GM18520 (cell line): ENCODE measurements at regions not wholly inside any gene's neighbourhood (a gene's known extent, or its start where the extent isn't known, plus 50 kb on each side); places are given as distances from the start of the nearest gene placed in this dataset.
"Not testable (repeated sequence)": the region's sequence is repeated elsewhere in the genome, so short reads cannot be mapped to it uniquely, and the experiment has no call there.

Source experiments
- ATAC-seq: cut with Tn5 transposase; IDR thresholded peaks from one replicate; pipeline ENCODE4 v1.9.1; 2021; ENCODE audit not compliant: unreplicated experiment

GRCh38 chr12:54799966-54800365, 54.4 kb upstream of the MUCL1 start:
- not testable (repeated sequence) for ATAC-seq

GRCh38 chr12:54798651-54799050, 55.7 kb upstream of the MUCL1 start:
- ATAC-seq: no peak

- ATAC-seq: no peak
Measured at GRCh38 chr12:54796991-54797390, 57.3 kb upstream of the MUCL1 start.

GRCh38 chr12:54795644-54796043, 58.7 kb upstream of the MUCL1 start:
- ATAC-seq: no peak

GRCh38 chr12:54786081-54786480, 68.2 kb upstream of the MUCL1 start:
- ATAC-seq: no peak

GRCh38 chr12:54784115-54784514, 70.2 kb upstream of the MUCL1 start:
- ATAC-seq: no peak

GRCh38 chr12:54777031-54777430, 77.3 kb upstream of the MUCL1 start:
- ATAC-seq: not testable (repeated sequence)

- ATAC-seq: no peak
Measured at GRCh38 chr12:54773593-54773992, 80.7 kb upstream of the MUCL1 start.

- ATAC-seq: no peak
Measured at GRCh38 chr12:54765652-54766051, 88.7 kb upstream of the MUCL1 start.

GRCh38 chr12:54762390-54762789, 91.9 kb upstream of the MUCL1 start:
- no peak for ATAC-seq

- no peak for ATAC-seq
Measured at GRCh38 chr12:54759751-54760150, 94.6 kb upstream of the MUCL1 start.

GRCh38 chr12:54751493-54751892, 102.8 kb upstream of the MUCL1 start:
- no peak for ATAC-seq

- peak; percentile 54 for ATAC-seq
Measured at GRCh38 chr12:54749191-54749818, 101.1 kb upstream of the DCD start.

GRCh38 chr12:54744590-54744989, 96.4 kb upstream of the DCD start:
- ATAC-seq: no peak

- ATAC-seq: no peak
Measured at GRCh38 chr12:54740882-54741281, 92.7 kb upstream of the DCD start.

GRCh38 chr12:54736549-54736948, 88.4 kb upstream of the DCD start:
- no peak for ATAC-seq

GRCh38 chr12:54734196-54734950, 86.2 kb upstream of the DCD start:
- ATAC-seq: no peak

- ATAC-seq: no peak
Measured at GRCh38 chr12:54725233-54725843, 77.2 kb upstream of the DCD start.

- no peak for ATAC-seq
Measured at GRCh38 chr12:54723379-54724256, 75.5 kb upstream of the DCD start.

- no peak for ATAC-seq
Measured at GRCh38 chr12:54721312-54721711, 73.1 kb upstream of the DCD start.

- ATAC-seq: no peak
Measured at GRCh38 chr12:54719691-54720090, 71.5 kb upstream of the DCD start.
